Right lobe of liver (tissue), 6 donors: ENCODE measurements at regions not wholly inside any gene's neighbourhood (a gene's known extent, or its start where the extent isn't known, plus 50 kb on each side); places are given as distances from the start of the nearest gene placed in this dataset.
"Not testable (repeated sequence)": the region's sequence is repeated elsewhere in the genome, so short reads cannot be mapped to it uniquely, and the experiment has no call there.

ENCODE experiments used
- ATAC-seq, 4 donors: fragments of 200-7000 bp; cut with Tn5 transposase; one replicate each; pipeline ENCODE4 v1.9.1; 2020; ENCODE audit warnings: mild to moderate bottlenecking in 4 of 4, moderate library complexity in 4 of 4
- DNase-seq, 3 donors: peaks; one replicate each; pipeline ENCODE4 v3.0.0-alpha.2; 2020
- H3K27ac ChIP-seq, 3 donors: fragments of 200-600 bp; one replicate each; pipeline ENCODE4 v1.8.0; 2022
- H3K27me3 ChIP-seq, 2 donors: fragments of 200-600 bp; one replicate each; pipeline ENCODE4 v1.8.0; 2022
- H3K36me3 ChIP-seq, 4 donors: fragments of 200-600 bp; sonication (generic) in 1 of 4; one replicate each; pipeline versions ENCODE4 v1.5.1 to v1.8.0; 2017 to 2022; ENCODE audit warnings: control low read depth in 1 of 4
- H3K4me1 ChIP-seq, 4 donors: fragments of 200-600 bp; sonication (generic) in 1 of 4; one replicate each; pipeline versions ENCODE4 v1.5.1 to v1.8.0; 2017 to 2022; ENCODE audit warnings: control low read depth in 1 of 4
- H3K4me3 ChIP-seq, 3 donors: fragments of 200-600 bp; one replicate each; pipeline ENCODE4 v1.8.0; 2022
- H3K9me3 ChIP-seq, 4 donors: fragments of 200-600 bp; sonication (generic) in 1 of 4; one replicate each; pipeline versions ENCODE4 v1.5.1 to v1.8.0; 2017 to 2022; ENCODE audit warnings: control low read depth in 1 of 4
- CTCF ChIP-seq, 4 donors: fragments of 200-600 bp in 3 of 4; fragments of 450-650 bp in 1 of 4; IDR thresholded peaks; one replicate each; pipeline versions ENCODE4 v1.5.1 to v1.8.0; 2016 to 2022; ENCODE audit warnings: antibody characterized with exemption in 4 of 4, mild to moderate bottlenecking in 2 of 4
- POLR2A ChIP-seq: fragments of 450-650 bp; IDR thresholded peaks from one replicate; pipeline ENCODE4 v1.6.1; 2017; ENCODE audit warnings: antibody characterized with exemption, mild to moderate bottlenecking
- WGBS: methylation state at CpG from one replicate; pipeline ENCODE4 v1.1.6; 2018; ENCODE audit warnings: low coverage, low lambda C conversion rate; ENCODE audit not compliant: insufficient coverage; ENCODE audit errors: missing lambda C conversion rate; 5-methylcytosine and 5-hydroxymethylcytosine counted together
- intact Hi-C, 2 donors: fragments of 100-400 bp; cut with DNase I; formaldehyde crosslinking; loops; one replicate each; pipeline versions ENCODE4 v1.11.2 to v1.14.1; 2022
- donor health status: DM: no; HTN: yes; CAD: no.
- donor health status: DM: no; HTN: no; CAD: no.
- donor health status: DM: no; HTN: no; CAD: no.
- donor health status: DM: no; HTN: yes; CAD: no.
- donor health status: DM: no; HTN: yes; CAD: no.

GRCh38 chrX:47745416-47745815 lies 86.4 kb upstream of the UXT start:
- TF ChIP-seq CTCF (IDR thresholded peaks at IDR 0.05), result no peak
- TF ChIP-seq POLR2A, result no peak
- Histone ChIP-seq H3K27ac (no peak overlapping the region), H3K4me1 (no peaks in the 10 kb centered on the region), H3K4me3 (no peak overlapping the region), H3K27me3 (peaks cover 0 to 4% of the 10 kb centered on the region in 2 donors), H3K9me3 (no peaks in the 10 kb centered on the region), H3K36me3 (no peaks in the 10 kb centered on the region)
- no peak for ATAC-seq
- 31% methylated on average over 1 of the region's 1 CpG for WGBS
- DNase-seq, result no peak
- intact Hi-C loops, result no loop called here

GRCh38 chrX:47743504-47743903 lies 84.5 kb upstream of the UXT start:
- no peak overlapping the region for H3K27ac ChIP-seq
- TF ChIP-seq CTCF (IDR thresholded peaks at IDR 0.05) (no peak), POLR2A (no peak)
- no peak overlapping the region for H3K4me3 ChIP-seq
- 51% methylated on average over 2 of the region's 2 CpGs for WGBS
- intact Hi-C loops, result no loop called here
- ATAC-seq (no peak), DNase-seq (no peak)
- peaks cover 0 to under 1% of the 10 kb centered on the region in 2 donors for H3K27me3 ChIP-seq
- H3K4me1 ChIP-seq, result no peaks in the 10 kb centered on the region
- H3K9me3 ChIP-seq, result no peaks in the 10 kb centered on the region
- no peaks in the 10 kb centered on the region for H3K36me3 ChIP-seq

- DNase-seq, H3K36me3 ChIP-seq, intact Hi-C loops, H3K4me3 ChIP-seq, H3K4me1 ChIP-seq, H3K27ac ChIP-seq, ATAC-seq, H3K9me3 ChIP-seq, H3K27me3 ChIP-seq: not testable (repeated sequence)
- WGBS, result 88% methylated on average over 3 of the region's 3 CpGs
Observed at GRCh38 chrX:47738870-47739269, 79.9 kb upstream of the UXT start.

- ATAC-seq (peak in 1 of 4 donors; percentile 30), DNase-seq (no peak)
- Histone ChIP-seq H3K4me3 (no peak overlapping the region), H3K36me3 (no peaks in the 10 kb centered on the region), H3K27ac (no peak overlapping the region), H3K4me1 (no peaks in the 10 kb centered on the region), H3K9me3 (no peaks in the 10 kb centered on the region), H3K27me3 (no peaks in the 10 kb centered on the region)
- TF ChIP-seq POLR2A, result no peak
- TF ChIP-seq CTCF (IDR thresholded peaks at IDR 0.05), result peak in 1 of 4 donors; percentile 4
- intact Hi-C loops, result no loop called here
- 82% methylated on average over 7 of the region's 9 CpGs for WGBS
Observed at GRCh38 chrX:47723689-47724088, 64.7 kb upstream of the UXT start.

GRCh38 chrX:47723083-47723482 lies 64.1 kb upstream of the UXT start:
- WGBS, result 71% methylated on average over 2 of the region's 5 CpGs
- no peak for ATAC-seq
- DNase-seq, result no peak

More at GRCh38 chrX:47723083-47723482, 64.1 kb upstream of the UXT start:
- Histone ChIP-seq H3K4me1 (no peaks in the 10 kb centered on the region), H3K9me3 (no peaks in the 10 kb centered on the region), H3K27ac (no peak overlapping the region), H3K36me3 (no peaks in the 10 kb centered on the region), H3K4me3 (no peak overlapping the region), H3K27me3 (no peaks in the 10 kb centered on the region)
- intact Hi-C loops, result no loop called here
- no peak for TF ChIP-seq POLR2A
- TF ChIP-seq CTCF (IDR thresholded peaks at IDR 0.05), result no peak
